ENCODE measurements at regions not wholly inside any gene's neighbourhood (a gene's known extent, or its start where the extent isn't known, plus 50 kb on each side); places are given as distances from the start of the nearest gene placed in this dataset.

GRCh38 chr15:92339361-92339760 is 54.3 kb upstream of the ST8SIA2 start:
- Mint-ChIP-seq H3K27me3 (peaks cover 8% of the 10 kb centered on the region), H3K4me3 (no peak overlapping the region), H3K9me3 (no peaks in the 10 kb centered on the region), H3K4me1 (no peaks in the 10 kb centered on the region), H3K36me3 (ENCODE audit: low read depth) (no peaks in the 10 kb centered on the region), H3K27ac (no peak overlapping the region)
- DNase-seq: no peak
- ChIA-PET CTCF (no interaction called here), POLR2A (no interaction called here)
